Loucy (cell line): ENCODE measurements at regions not wholly inside any gene's neighbourhood (a gene's known extent, or its start where the extent isn't known, plus 50 kb on each side); places are given as distances from the start of the nearest gene placed in this dataset.

Source experiments
- H2AFZ ChIP-seq: fragments of 200-600 bp; sonication (generic); 2 replicates; pipeline ENCODE4 v1.6.0; 2016; ENCODE audit warnings: antibody characterized with exemption, mild to moderate bottlenecking, low read length, moderate library complexity
- H3F3A ChIP-seq: fragments of 200-600 bp; 2 replicates; pipeline ENCODE4 v1.6.0; 2016; ENCODE audit warnings: antibody characterized with exemption, low read depth, mild to moderate bottlenecking
- H3K27me3 ChIP-seq: fragments of 200-600 bp; sonication (generic); 2 replicates; pipeline ENCODE4 v1.6.1; 2014; ENCODE audit warnings: low read length, mild to moderate bottlenecking; ENCODE audit not compliant: insufficient read depth, poor library complexity, severe bottlenecking
- H3K36me3 ChIP-seq: fragments of 200-600 bp; sonication (generic); 2 replicates; pipeline ENCODE4 v1.6.1; 2016; ENCODE audit warnings: low read length; ENCODE audit not compliant: insufficient read depth
- H3K4me1 ChIP-seq: fragments of 200-600 bp; sonication (generic); 2 replicates; pipeline ENCODE4 v1.5.1; 2014; ENCODE audit warnings: low read length, mild to moderate bottlenecking; ENCODE audit not compliant: insufficient read depth, poor library complexity, severe bottlenecking
- H3K4me2 ChIP-seq: fragments of 200-600 bp; sonication (generic); 2 replicates; pipeline ENCODE4 v1.6.0; 2014; ENCODE audit warnings: antibody characterized with exemption, low read length, low read depth, mild to moderate bottlenecking; ENCODE audit not compliant: poor library complexity, severe bottlenecking
- H3K4me3 ChIP-seq: fragments of 200-600 bp; sonication (generic); 2 replicates; pipeline ENCODE4 v1.5.1; 2014; ENCODE audit warnings: low read length, mild to moderate bottlenecking, mixed read lengths; ENCODE audit not compliant: poor library complexity, severe bottlenecking
- H3K79me2 ChIP-seq: fragments of 200-600 bp; sonication (generic); 2 replicates; pipeline ENCODE4 v1.6.1; 2014; ENCODE audit warnings: low read length; ENCODE audit not compliant: insufficient read depth
- H3K9ac ChIP-seq: fragments of 200-600 bp; sonication (generic); 2 replicates; pipeline ENCODE4 v1.6.0; 2014; ENCODE audit warnings: mild to moderate bottlenecking, low read depth, low read length, moderate library complexity; ENCODE audit not compliant: poor library complexity, severe bottlenecking
- H3K9me2 ChIP-seq: fragments of 200-600 bp; sonication (generic); replicated peaks from 2 replicates; pipeline ENCODE4 v1.6.1; 2016; ENCODE audit warnings: low read depth, low read length, mixed read lengths
- H3K9me3 ChIP-seq: fragments of 200-600 bp; sonication (generic); 2 replicates; pipeline ENCODE4 v1.6.1; 2014; ENCODE audit warnings: mild to moderate bottlenecking, antibody characterized with exemption, low read length, low read depth; ENCODE audit not compliant: insufficient read depth
- H4K20me1 ChIP-seq: fragments of 200-600 bp; sonication (generic); 2 replicates; pipeline ENCODE4 v1.6.0; 2014; ENCODE audit warnings: antibody characterized with exemption, low read length, mild to moderate bottlenecking; ENCODE audit not compliant: insufficient read depth, poor library complexity, severe bottlenecking
- EZH2phosphoT487 ChIP-seq: fragments of 200-600 bp; IDR thresholded peaks from 2 replicates; pipeline ENCODE4 v1.6.1; 2018; ENCODE audit warnings: antibody characterized with exemption, mild to moderate bottlenecking, moderate library complexity, borderline replicate concordance
- TF ChIP-seq, protein P1 (sequence below): fragments of 200-600 bp; sonication (generic); conservative IDR thresholded peaks from 2 replicates; pipeline ENCODE4 v1.5.1; 2014; ENCODE audit warnings: mild to moderate bottlenecking, antibody characterized with exemption, low read length

DNA sequence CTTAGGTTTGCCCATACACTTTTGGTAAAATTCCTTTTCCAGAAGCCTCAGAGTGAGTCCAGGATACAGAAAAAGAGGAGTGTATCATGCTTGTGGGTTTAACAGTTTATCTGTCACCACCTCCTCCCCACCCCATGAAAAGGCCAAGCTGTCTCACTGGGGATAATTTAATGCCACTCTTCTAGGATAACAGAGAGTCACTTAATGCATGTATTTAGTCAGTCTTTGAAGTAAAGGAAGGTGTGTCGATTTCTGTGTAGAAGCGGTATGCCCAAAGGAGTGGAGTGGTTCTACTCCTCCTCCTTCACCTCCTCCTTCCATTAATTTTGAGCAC, 116.4 kb downstream of the QPCT start:
- H3K4me3 ChIP-seq, result no peak overlapping the region
- H3K27me3 ChIP-seq, result no peaks in the 10 kb centered on the region
- H3K79me2 ChIP-seq, result no peaks in the 10 kb centered on the region
- no peaks in the 10 kb centered on the region for H3K9me2 ChIP-seq
- H3K4me2 ChIP-seq, result no peak overlapping the region
- H4K20me1 ChIP-seq, result no peaks in the 10 kb centered on the region
- H3K36me3 ChIP-seq, result no peaks in the 10 kb centered on the region
- no peak for TF ChIP-seq EZH2phosphoT487
- TF ChIP-seq, protein P1, sequence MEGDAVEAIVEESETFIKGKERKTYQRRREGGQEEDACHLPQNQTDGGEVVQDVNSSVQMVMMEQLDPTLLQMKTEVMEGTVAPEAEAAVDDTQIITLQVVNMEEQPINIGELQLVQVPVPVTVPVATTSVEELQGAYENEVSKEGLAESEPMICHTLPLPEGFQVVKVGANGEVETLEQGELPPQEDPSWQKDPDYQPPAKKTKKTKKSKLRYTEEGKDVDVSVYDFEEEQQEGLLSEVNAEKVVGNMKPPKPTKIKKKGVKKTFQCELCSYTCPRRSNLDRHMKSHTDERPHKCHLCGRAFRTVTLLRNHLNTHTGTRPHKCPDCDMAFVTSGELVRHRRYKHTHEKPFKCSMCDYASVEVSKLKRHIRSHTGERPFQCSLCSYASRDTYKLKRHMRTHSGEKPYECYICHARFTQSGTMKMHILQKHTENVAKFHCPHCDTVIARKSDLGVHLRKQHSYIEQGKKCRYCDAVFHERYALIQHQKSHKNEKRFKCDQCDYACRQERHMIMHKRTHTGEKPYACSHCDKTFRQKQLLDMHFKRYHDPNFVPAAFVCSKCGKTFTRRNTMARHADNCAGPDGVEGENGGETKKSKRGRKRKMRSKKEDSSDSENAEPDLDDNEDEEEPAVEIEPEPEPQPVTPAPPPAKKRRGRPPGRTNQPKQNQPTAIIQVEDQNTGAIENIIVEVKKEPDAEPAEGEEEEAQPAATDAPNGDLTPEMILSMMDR, result no peak
- H3K9me3 ChIP-seq, result no peaks in the 10 kb centered on the region
- H3K4me1 ChIP-seq, result peaks cover 47% of the 10 kb centered on the region
- no peak overlapping the region for H3K9ac ChIP-seq
- no peak overlapping the region; the same call in 1 of the 2 replicates for H2AFZ ChIP-seq
- H3F3A ChIP-seq, result peaks cover 6% of the 10 kb centered on the region; the same call in 1 of the 2 replicates

DNA sequence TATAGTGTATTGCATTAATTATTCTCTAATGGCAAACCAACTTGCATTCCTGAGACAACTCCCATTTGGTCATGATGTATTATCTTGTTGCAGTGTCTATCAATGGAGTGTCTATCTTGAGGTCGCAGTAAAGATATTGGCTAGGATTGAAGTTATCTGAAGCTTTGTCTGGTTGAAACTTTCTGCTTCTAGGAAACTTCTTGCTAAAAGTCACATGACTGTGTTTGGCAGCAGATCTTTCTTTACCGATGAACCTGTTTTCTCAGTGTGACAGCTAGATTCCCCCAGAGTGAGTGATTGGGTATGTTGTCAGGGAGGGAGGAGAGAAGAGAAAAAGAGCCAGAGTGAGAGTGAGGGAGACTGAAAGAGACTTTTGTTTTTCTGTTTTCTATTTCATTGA, 119.6 kb downstream of the QPCT start:
- TF ChIP-seq EZH2phosphoT487, result no peak
- TF ChIP-seq, protein P1, result no peak
- Histone ChIP-seq H3K4me2 (no peak overlapping the region), H3K4me3 (no peak overlapping the region), H4K20me1 (no peaks in the 10 kb centered on the region), H3K79me2 (no peaks in the 10 kb centered on the region), H3K36me3 (no peaks in the 10 kb centered on the region), H3K9me2 (no peaks in the 10 kb centered on the region), H3K9ac (no peak overlapping the region), H3K4me1 (peaks cover 20% of the 10 kb centered on the region), H3F3A (no peaks in the 10 kb centered on the region), H2AFZ (no peak overlapping the region), H3K9me3 (no peaks in the 10 kb centered on the region), H3K27me3 (no peaks in the 10 kb centered on the region)

DNA sequence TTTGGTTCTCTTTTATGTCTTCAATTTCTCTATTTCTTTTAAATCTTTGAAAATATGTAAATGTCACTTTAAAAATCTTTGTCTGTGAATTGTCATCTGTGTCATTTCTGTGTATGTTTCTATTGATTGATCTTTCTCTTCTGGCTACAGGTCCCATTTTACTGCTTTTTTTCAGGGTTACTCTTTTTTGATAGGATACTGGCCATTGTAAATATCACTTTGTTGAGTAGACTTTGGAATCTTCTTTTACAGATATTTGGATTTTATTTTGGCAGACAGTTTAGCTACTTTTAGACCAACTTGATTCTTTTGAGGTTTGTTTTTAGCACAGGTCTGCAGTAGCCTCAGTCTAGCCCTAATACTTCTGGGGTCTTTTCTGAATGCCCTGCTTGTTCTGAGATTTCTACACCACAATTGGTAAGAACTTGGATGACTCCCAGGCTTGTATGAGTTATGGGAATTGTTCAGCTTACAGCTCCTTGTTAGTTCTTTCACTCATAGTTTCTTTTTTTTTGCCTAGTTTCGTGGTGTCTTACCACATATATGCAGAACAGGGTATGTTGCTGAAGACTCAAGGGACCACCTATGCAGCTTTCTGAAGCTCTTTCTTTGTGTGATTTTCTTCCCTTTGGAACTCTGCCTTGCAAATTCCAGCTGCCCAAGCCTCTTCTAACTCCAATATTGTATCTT, 122.2 kb downstream of the QPCT start:
- Histone ChIP-seq H3K9ac (no peak overlapping the region), H3F3A (no peaks in the 10 kb centered on the region), H3K9me3 (no peaks in the 10 kb centered on the region), H3K27me3 (no peaks in the 10 kb centered on the region), H3K36me3 (no peaks in the 10 kb centered on the region), H3K9me2 (no peaks in the 10 kb centered on the region), H2AFZ (no peak overlapping the region), H4K20me1 (no peaks in the 10 kb centered on the region), H3K4me3 (no peak overlapping the region), H3K4me2 (no peak overlapping the region), H3K4me1 (peaks cover 4% of the 10 kb centered on the region), H3K79me2 (no peaks in the 10 kb centered on the region)
- TF ChIP-seq, protein P1, result no peak
- TF ChIP-seq EZH2phosphoT487, result no peak
